WTC11 (cell line): ENCODE measurements at regions not wholly inside any gene's neighbourhood (a gene's known extent, or its start where the extent isn't known, plus 50 kb on each side); places are given as distances from the start of the nearest gene placed in this dataset.

ENCODE experiments used
- CTCF ChIP-seq: fragments of 200-600 bp; IDR thresholded peaks from 2 replicates; pipeline ENCODE4 v1.8.0; 2022; ENCODE audit warnings: antibody characterized with exemption
- JAZF1 ChIP-seq: fragments of 250-450 bp; sonication (Bioruptor Pico); IDR thresholded peaks from 2 replicates; pipeline ENCODE4 v1.9.0; 2021; ENCODE audit warnings: moderate library complexity, mild to moderate bottlenecking, inconsistent platforms
- NR3C1 ChIP-seq: sonication (generic); formaldehyde crosslinking; conservative IDR thresholded peaks from 2 replicates; pipeline ENCODE4 v1.8.1; 2023; ENCODE audit warnings: low read depth, mild to moderate bottlenecking, missing genetic modification reagents
- TEAD4 ChIP-seq: sonication (generic); formaldehyde crosslinking; IDR thresholded peaks from 2 replicates; pipeline ENCODE4 v1.8.0; 2022; ENCODE audit warnings: mild to moderate bottlenecking, missing genetic modification reagents

GRCh38 chr6:90676516-90677300 is 89.8 kb upstream of the MAP3K7 start:
- TF ChIP-seq CTCF (no peak), JAZF1 (CRISPR knock-in tag) (no peak), NR3C1 (CRISPR knock-in tag) (no peak), TEAD4 (CRISPR knock-in tag) (peak; percentile 50; the same call in 1 of the 2 replicates)
